Stimulated activated CD4-positive, alpha-beta T cell treated with anti-CD3 and anti-CD28 coated beads, Interleukin-1b, Interleukin-23, amount 100 ng/mL, for 48 hours (primary cell): ENCODE measurements at regions not wholly inside any gene's neighbourhood (a gene's known extent, or its start where the extent isn't known, plus 50 kb on each side); places are given as distances from the start of the nearest gene placed in this dataset.
"Not testable (repeated sequence)": the region's sequence is repeated elsewhere in the genome, so short reads cannot be mapped to it uniquely, and the experiment has no call there.

Experiments
- DNase-seq: peaks from one replicate; pipeline ENCODE4 v3.0.0-alpha.2; 2020

DNA sequence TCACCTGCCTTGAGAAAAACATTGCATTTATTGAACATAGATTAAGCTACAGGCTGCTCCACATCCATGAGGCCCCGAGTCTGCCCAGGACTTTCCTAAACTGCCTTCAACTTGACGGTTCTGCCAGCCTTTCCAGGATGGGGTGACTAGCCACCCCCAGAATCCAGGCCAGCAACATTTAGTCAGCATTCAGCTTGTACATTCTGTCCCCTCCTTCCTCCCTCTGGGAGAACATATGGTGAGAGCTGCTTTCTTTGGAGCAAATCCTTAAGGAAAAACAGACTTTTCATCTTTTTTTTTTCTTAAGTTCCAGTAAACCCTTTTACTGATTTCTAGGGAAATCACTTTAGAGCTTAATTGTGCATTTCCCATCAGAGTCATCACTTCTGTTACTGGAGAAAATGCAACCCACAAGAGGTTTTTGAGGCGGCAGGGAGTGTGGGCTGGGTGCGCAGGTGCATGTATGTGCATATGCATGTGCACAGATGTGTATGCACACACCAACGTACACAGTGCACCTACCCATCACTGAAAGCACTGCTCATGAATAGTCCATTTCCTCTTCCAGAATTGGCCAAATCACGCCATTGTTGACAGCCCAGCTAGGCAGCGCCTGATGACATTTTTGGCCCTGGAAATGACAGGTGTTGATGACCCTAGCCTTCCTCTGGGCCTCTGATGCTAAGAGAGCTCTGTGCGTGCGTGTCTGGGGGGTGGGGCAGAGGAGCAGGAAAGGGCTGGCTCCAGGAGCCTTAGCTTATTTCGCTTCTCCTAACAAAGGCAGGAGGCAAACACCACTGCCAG is 145.6 kb downstream of the HSD17B3 start:
- peak; percentile 4 for DNase-seq

DNA sequence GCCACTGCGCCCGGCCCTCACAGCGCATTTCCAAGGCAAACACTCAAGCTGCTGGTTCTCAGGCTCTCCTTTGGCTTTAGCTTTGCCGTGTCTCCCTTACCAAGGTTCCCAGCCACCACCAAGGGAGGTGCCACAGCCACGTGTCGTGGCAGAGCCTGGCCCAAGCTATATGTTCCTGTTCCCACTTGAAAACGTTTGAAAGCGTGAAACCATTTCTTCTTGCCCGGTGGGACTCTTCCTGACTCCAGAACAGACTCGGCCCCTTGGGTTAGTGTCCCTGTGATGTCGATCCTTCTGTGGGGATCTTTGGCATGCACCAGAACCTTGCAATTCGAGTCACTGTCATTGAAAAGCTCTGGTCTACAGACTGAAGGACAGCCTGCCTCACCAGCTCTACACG is 147.9 kb downstream of the HSD17B3 start:
- DNase-seq = no peak

DNA sequence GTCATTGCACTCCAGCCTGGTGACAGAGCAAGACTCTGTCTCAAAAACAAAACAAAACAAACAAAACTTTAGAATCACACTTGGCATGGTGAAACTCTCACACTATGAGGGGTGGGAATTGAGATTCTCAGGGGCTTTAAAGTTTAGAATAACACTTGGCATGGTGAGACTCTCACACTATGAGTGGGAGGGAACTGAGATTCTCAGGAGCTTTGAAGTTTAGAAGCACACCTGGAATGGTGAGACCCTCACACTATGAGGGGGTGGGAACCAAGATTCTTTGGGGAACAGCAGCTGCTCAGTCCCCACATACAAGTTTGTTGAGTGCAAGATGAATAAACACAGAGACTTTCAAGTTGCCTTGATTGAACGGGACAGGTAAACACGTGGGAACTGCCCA is 149.4 kb downstream of the HSD17B3 start:
- DNase-seq = no peak

DNA sequence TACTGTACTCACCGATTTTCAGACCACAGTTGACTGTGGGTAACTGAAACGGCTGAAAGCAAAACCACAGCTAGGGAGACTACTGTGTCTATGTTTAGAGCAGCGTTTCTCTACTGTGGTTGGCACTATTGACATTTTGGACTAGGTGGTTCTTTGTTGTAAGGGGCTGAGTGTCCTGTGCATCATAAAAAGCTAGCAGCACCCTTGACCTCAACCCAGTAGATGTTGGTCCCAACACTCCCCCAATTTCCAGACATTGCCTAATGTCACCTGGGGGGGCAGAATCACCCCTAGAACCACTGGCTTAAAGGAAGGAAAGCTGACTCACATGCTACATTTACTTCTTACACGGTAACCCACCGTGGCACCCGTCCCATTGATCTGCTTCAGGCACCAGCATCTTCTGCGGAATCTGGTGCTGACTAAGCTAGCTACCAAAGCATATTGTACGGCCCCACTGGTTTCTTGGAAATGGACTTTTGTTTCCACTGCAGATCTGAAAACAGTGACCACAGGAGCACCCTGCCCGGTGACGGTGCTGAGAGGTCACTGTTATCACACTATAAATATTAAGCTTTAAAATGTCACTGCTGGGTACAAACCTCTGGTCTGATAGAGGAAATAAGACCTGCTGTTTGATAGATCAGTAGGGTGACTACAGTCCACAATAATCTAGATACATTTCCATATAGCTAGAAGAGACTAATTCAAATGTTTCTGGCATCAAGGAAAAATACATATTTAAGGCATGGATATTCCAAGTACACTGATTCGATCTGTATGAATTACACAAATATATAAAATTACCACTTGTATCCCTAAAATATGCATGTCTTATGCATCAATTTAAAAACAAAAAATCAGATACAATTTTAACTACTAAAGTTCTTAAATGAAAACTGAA is 151.4 kb downstream of the HSD17B3 start:
- peak; percentile 65 for DNase-seq

DNA sequence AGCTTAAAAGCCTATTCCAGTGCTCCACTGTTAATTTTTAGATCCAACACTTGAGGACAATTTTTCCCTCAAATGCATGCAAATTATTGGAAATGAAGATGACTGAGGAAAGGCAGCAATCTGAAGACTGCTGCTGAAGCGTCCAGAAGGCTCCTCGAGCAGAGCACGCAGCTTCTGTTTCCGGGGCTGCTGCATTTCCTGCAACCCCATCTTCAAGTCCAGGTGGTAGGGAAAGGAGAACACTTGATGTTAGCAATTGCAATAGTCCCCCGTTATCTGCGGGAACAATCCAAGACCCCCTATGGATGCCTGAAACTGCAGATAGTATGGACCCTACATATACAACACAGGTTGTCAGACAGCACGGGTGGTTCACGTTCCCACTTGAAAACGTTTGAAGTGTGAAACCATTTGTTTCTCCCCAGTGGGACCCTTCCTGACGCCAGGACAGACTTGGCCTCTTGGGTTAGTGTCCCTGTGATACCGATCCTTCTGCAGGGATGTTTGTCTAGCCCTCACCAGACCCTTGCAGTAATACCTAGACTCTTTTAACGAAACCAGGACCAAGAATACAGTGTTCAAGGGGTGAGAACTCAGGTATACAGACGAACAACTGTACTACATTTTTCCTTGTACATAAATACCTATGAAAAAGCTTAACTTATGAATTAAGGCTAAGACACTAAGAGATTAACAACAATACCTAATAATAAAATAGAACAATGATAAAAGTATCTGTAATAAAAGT is 152.3 kb downstream of the HSD17B3 start:
- DNase-seq = no peak

DNA sequence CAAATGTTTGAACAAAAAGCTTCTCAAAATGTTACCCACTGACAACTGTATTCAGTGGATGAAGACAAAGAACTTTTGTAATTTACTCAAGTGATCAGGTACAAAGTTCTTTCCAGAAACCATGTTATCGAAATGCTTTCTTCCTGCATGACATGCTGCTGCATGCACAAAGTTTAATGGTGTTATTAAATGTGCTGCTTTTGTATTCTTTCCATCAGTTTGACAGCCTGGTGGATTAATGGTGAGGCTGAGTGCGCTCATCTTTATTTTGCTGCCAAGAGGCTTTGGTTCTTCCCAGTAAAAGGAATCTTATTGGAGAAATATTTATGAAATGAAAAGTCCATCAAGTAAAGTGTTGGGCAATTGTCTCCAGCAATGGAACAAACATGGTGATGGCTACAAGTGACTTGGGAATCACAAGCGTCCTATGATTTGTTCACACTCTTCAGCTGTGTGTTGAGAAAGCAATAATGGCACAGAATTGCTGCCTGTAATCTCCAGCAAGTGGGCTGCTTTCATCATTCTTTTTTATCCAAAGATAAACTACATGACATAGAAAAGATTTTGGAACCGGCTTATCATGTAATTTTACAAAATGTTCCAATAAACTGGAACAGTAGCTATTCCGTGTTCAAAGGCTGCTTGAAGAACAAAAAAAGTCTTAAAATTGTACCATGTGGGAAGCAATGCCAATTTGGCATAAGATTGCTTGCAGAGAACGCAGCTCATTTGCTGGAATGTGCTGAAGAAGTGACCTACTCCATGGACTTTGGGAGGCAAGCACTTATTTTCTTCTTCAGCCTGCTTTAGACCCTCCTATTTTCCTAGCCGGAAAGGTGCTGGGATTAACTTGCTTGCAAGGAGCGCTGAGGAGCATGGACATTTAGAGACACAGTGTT is 153.1 kb downstream of the HSD17B3 start:
- no peak for DNase-seq

DNA sequence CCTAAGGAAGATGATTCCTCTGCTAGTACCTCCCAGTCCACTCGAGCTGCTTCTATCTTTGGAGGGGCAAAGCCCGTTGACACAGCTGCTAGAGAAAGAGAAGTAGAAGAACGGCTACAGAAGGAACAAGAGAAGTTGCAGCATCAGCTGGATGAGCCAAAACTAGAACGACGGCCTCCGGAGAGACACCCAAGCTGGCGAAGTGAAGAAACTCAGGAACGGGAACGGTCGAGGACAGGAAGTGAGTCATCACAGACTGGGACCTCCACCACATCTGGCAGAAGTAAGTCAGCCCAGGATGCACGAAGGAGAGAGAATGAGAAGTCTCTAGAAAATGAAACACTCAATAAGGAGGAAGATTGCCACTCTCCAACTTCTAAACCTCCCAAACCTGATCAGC is 154.9 kb downstream of the HSD17B3 start:
- not testable (repeated sequence) for DNase-seq

DNA sequence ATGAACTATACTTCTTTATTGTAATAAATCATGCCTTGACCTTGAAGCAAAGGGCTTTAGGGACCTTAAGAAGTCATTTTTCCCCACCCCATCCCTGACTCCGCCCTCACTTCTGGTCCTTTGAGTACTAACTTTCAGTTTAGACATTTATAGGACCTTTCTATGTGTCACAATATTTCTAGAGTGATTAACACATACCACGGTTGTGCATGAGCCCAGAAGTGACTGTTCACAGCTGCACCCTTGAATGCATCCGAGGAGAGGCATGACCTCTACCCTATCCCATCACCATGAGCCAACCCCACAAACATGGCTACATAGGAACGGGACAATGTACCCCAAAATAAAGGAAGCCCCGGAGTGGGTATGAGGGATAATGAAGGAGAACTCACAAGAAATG is 160.3 kb downstream of the HSD17B3 start:
- DNase-seq = peak; percentile 3

DNA sequence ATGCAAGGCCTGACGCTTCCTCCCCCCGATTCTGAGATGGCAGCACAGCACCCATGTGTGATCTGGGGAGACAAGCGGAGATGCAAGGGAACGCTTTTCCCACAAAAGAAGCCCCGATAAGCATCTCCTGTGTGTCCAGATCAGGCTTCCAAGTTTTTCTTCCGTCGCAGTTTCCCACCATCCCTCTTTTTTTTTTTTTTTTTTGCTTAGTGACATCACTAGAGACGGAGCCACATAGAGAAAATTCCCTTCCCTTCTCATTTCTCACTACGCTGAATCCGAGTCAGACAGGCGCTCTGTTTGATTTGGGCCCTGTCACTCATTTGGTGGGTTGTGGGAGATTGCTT is 160.9 kb downstream of the HSD17B3 start:
- no peak for DNase-seq

DNA sequence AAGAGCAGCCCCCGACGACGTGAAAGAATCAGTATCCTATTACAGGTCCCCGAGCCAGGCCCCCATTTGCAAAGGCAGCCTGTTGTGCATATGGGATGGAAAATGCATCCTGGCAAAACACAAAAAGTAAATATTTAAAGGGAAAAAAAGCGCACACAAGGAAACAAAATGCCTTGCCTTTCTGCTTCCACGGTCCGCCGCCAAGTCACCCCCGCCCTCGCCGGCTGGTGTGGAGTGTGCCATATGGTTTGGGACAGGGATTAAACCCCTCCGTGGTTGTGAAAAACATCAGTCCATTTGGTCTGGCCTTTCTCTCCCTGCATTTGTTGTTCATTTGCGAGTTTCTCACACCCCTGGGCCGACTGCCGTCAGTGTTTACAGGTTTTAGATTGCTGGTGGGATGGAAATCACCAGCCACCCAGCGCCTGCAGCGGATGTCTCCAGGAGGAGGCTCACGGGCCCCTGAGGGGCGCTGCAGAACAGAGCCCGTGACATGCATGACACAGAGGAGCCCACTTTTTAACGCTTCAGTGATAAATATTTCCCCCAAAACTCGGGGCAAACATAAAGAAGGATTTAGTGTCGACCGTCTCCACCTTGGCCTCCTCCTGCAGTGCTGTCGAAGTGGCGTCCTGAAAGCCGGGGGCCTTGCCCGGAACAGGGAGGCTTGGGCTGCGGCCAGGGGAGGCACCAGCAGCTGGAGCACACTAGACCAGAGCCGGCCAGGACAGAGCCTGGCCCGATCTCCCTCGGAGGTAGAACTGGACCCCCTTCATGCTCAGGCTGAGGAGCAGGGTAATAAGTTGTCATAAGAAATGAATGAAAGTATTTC is 161.5 kb downstream of the HSD17B3 start:
- DNase-seq = no peak

DNA sequence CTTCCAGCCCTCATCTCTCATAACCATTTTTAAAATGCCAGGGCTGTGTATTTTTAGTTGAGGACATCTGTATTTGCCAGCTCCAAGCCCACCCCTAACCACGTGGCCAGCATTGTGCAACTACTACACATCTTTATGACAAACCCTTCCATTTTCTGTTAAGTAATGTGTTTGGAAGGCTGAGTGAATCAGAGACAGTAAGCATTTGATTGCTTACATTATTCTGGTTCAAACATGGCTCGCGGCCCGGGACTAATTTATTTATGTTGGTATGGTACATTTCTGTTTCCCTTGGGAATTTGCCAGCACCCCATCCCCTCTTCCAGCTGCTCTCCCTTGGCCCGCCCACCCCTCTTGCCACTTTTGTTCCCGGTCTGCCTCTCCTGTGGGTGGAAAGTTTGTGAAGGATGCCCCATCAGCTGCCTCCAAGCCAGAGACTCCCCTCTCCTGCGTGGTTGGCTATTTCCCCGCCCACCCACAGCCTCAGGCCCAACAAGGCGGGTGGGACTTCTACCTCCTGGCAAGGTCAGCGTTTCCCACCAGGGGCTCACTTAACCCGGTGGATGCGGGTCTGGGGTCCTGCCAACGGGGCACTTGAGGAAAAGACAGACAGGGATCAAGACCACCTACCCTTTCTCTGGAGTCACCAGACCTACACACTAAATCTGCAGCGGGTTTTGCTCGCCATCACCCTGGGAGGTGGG is 162.2 kb downstream of the HSD17B3 start:
- DNase-seq = no peak

DNA sequence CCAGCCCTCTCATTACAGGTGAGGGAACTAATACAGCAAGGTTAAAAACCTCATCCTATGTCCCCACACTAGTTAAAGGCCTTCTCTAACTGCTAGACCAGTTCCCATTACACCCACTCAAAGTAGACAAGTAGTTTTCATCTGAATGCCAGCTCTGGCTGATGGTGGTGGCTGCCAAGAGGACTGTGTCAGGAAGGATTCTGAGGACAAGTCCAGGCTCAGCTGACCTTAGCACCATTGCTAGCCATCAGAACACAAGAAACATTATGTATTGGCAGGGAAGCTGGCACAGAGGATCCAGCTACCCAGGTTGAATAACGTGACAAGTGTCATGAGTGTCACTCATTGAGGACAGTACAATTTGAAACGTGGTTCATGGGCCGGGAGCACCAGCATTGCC is 163.4 kb downstream of the HSD17B3 start:
- DNase-seq = no peak

DNA sequence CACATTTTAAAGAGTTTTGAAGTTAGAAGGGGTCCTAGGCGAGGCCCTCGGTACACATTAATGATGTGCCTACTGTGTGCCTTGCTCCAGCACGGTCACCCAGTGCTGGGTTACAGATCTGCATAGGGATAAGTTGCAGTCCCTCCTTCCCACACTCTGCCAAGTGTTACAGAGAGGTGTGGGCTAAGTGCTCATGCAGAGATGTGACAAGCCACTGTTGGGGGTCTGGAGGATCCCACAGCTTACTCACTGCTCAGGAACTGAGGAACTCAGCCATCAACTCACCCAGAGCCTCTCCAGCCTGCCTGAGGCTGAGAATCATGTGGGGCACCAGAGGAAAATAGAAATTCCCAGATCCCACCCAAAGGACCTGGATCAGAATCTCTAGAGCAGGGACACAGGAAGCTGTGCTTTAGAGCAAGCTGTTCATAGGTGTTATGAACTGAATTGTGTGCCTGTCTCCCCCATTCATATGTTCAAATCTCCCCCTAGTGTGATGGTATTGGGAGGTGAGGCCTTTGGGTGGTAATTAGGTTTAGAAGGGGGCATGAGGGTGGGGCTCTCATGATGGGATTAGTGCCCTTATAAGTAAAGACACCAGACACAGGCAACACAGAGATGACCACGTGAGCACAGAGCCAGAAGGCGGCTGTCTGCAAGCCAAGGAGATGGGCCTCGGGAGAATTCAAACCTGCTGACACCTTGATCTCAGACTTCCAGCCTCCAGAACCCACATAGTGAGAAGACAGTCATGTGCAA is 164.1 kb downstream of the HSD17B3 start:
- DNase-seq = no peak

DNA sequence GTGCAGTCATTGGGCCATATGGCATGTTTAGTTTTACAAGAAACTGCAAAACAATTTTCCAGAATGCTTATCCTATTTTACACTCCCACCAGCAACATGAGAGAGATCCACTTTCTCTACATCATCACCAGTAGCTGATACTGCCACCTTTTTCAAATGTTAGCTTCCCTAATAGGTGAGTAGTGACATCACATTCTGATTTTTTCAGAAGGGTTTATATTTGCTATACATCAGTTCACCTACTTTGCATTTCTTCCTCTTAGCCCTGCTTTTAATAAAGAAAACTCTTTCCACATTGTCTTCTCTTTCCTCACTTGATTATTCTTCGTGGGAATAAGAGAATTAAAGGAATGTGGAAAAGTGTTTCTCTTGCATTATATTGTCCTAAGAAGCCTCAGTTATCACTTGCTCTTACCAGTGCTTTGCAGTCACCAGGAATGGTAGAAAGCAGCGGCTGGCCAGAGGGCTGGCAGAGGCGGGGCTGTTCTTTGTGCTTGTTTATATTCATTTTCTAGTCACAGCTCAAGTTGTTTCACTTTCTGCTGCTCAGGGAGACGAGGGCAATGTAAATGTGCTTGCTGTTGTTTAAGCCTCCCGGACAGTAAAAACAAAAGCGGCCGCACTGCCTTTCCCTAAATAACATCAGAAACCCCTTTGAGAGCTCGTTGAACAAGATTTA is 164.8 kb downstream of the HSD17B3 start:
- DNase-seq = no peak

DNA sequence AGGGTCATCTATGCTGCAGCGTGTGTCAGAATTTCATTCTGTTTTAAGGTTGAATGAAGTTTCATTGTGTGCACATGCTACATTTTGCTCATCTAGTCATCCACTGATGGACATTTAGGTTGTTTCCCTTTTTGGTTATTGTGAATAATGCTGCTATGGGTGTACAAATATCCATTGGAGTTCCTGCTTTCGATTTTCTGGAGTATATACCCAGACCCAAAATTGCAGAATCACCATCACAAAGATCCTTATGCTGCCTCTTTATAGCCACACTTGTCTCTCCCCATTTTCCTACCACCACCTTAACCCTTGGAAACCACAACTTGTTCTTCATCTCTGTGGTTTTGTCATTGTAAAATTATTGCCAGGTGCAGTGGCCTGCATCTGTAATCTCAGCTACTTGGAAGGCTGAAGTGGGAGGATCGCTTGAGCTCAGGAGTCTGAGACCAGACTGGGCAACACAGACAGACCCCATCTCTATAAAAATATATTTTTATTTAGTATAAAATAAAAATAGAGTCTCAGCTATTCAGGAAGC is 166.2 kb downstream of the HSD17B3 start:
- DNase-seq = no peak

DNA sequence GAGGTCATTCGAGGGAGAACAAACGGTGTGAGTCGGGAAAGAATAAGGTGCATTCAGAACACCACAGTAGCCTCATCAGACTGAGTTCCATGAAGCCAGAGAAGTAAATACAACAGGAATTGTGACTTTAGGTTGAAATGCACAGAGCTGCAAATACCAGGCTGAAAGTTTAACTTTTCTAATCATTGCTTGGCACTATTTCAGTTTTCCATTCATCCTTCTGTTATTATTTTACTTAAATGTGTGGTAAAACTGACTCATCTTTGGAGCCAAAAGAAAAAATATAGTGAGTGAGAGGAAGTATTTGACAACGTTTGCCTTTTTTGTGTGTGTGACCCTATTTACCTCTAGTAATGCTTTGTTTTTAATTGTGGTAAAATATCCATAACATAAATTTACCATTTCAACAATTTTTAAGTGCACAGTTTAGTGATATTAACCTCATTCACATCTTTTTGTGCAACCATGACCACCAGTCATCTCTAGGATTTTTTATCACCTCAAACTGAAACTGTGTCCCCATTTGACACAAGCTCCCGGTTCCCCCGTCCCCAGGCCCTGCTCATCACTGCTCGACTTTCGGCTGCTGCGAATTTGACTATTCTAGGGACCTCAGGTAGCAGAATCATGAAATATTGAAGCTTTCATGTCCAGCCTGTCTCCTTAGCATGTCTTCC is 166.8 kb downstream of the HSD17B3 start:
- DNase-seq = no peak

DNA sequence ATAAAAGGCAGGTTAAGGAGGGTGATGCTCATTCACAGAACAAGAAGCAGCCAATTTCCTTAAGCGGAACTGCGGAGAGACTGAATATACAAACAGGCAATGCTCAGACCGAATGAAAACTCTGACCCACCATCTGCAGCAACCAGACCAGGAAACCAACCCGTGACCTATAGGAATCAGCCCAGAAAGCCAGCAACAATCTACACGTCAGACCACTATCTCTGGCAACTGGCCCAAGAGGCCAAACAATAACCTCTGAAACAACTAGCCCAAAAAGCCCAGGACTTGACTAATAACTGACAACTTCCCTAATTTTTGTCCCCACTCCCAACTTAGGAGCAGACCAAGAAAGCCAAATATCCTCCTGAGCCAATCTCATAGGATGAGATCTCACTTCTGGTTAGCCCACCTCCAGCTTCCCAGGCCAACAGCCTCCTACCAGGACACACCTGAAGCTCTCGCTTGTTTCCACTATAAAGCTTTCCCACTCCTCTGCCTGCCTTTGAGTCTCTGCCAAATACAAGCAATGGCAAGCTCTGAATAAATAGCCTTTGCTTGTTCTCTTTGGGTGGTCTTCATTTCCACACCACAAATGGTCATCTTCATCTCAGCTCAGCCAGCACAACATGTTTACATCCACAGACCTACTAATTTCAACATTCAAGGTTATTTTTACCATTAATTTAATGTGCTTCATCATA is 168.5 kb downstream of the HSD17B3 start:
- DNase-seq = no peak

DNA sequence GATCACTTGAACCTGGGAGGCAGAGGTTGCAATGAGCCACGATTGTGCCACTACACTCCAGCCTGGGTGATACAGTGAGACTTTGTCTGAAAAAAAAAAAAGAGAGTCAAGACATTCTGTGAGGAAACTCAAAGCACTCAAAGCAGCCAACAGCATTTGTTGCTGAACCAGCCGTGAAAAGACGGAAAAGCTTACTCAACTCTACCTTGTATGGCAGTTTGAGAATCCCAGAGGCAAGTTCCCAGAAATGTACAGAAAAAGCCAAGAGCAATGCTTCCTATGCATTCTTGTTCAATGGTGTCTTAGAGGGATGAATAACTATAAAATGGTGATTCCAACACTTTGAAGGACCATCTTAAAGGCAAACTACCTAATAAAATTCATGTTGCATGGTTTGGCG is 170.2 kb downstream of the HSD17B3 start:
- DNase-seq = no peak
